ENCODE measurements at regions not wholly inside any gene's neighbourhood (a gene's known extent, or its start where the extent isn't known, plus 50 kb on each side); places are given as distances from the start of the nearest gene placed in this dataset.

DNA sequence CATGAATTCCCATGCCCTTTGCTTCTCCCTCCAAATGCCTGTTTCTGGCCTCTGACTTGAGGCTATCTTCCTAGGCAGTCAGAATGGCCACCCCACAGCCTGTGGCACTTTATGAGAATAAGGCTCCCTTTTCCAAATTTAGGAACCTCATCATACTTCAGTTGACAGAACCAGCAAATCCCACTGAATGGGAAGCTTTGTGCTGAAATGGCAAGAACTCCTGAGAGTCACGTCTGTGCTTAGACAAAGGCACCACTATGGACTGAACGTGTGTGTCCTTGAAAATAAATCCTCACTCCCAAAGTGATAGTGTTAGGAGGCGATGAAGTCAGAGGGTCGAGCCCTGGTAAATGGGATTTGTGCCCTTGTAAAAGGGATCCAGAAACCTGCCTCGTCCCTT is 559.9 kb upstream of the SOX11 start:
- Histone ChIP-seq H3K9me3 (no peaks in the 10 kb centered on the region), H3K4me3 (no peak overlapping the region), H3K27me3 (no peaks in the 10 kb centered on the region), H3K27ac (no peak overlapping the region), H3K4me1 (no peaks in the 10 kb centered on the region), H3K36me3 (ENCODE audit: low read depth, missing control alignments) (no peaks in the 10 kb centered on the region)
- peak; percentile 24 for DNase-seq
- TF ChIP-seq POLR2A (IDR thresholded peaks at IDR 0.05): no peak
- TF ChIP-seq, protein P1, sequence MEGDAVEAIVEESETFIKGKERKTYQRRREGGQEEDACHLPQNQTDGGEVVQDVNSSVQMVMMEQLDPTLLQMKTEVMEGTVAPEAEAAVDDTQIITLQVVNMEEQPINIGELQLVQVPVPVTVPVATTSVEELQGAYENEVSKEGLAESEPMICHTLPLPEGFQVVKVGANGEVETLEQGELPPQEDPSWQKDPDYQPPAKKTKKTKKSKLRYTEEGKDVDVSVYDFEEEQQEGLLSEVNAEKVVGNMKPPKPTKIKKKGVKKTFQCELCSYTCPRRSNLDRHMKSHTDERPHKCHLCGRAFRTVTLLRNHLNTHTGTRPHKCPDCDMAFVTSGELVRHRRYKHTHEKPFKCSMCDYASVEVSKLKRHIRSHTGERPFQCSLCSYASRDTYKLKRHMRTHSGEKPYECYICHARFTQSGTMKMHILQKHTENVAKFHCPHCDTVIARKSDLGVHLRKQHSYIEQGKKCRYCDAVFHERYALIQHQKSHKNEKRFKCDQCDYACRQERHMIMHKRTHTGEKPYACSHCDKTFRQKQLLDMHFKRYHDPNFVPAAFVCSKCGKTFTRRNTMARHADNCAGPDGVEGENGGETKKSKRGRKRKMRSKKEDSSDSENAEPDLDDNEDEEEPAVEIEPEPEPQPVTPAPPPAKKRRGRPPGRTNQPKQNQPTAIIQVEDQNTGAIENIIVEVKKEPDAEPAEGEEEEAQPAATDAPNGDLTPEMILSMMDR (IDR thresholded peaks at IDR 0.05): no peak
- WGBS, 2 donors: 47 to 66% methylated on average over 5 of the region's 5 CpGs
- intact Hi-C loops (cut with DNase I; ENCODE audit: low total_unique reads): no loop called here

DNA sequence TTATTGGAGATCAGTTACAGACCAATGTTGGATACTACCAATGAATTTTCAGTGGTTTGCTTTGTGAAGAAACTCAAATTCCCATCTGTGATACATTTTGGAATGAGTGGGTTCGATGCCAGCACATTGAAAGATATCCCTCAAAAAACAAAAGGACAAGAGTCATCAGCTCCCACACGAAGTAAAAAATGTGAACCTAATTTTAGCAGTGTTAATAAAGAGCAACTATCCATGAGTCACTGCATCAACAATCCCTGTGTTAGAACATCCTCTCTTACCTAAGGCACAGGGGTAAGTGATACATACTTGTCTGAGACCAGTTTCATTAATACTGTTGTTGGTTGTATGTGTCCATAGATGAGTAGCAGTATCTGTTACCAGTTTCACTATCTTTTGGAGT is 551.8 kb upstream of the SOX11 start:
- H3K4me1 ChIP-seq: no peaks in the 10 kb centered on the region
- 54% methylated on average over 2 of the region's 2 CpGs for WGBS, 2 donors
- no peaks in the 10 kb centered on the region for H3K27me3 ChIP-seq
- H3K4me3 ChIP-seq: no peak overlapping the region
- H3K36me3 ChIP-seq (ENCODE audit: low read depth, missing control alignments): no peaks in the 10 kb centered on the region
- H3K27ac ChIP-seq: no peak overlapping the region
- H3K9me3 ChIP-seq: no peaks in the 10 kb centered on the region
- no peak for TF ChIP-seq POLR2A (IDR thresholded peaks at IDR 0.05)
- TF ChIP-seq, protein P1 (IDR thresholded peaks at IDR 0.05): no peak
- no peak for DNase-seq
- intact Hi-C loops (cut with DNase I; ENCODE audit: low total_unique reads): no loop called here

DNA sequence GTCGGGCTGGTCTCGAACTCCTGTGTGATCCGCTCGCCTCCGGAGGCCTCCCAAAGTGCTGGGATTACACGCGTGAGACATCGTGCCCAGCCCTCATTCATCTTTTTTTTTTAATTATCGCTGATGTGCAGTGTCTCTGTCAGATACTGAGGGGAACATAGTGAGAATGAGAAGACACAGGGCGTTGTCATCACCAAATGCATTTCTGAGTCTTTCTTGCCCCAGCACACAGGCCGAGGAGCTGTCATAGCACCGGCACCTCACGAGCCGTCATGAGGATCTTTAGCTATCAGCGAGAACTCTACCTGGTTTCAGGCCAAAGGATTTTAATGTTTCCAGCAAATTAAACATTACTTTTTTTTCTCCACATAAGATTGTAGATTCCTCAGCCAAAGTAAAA is 548.0 kb upstream of the SOX11 start:
- no peaks in the 10 kb centered on the region for H3K36me3 ChIP-seq (ENCODE audit: low read depth, missing control alignments)
- no peak for TF ChIP-seq POLR2A (IDR thresholded peaks at IDR 0.05)
- TF ChIP-seq, protein P1 (IDR thresholded peaks at IDR 0.05): no peak
- intact Hi-C loops (cut with DNase I; ENCODE audit: low total_unique reads): no loop called here
- H3K27me3 ChIP-seq: no peaks in the 10 kb centered on the region
- DNase-seq: no peak
- 85 to 92% methylated on average over 15 of the region's 15 CpGs for WGBS, 2 donors
- no peak overlapping the region for H3K27ac ChIP-seq
- H3K4me3 ChIP-seq: no peak overlapping the region
- no peaks in the 10 kb centered on the region for H3K4me1 ChIP-seq
- H3K9me3 ChIP-seq: no peaks in the 10 kb centered on the region

DNA sequence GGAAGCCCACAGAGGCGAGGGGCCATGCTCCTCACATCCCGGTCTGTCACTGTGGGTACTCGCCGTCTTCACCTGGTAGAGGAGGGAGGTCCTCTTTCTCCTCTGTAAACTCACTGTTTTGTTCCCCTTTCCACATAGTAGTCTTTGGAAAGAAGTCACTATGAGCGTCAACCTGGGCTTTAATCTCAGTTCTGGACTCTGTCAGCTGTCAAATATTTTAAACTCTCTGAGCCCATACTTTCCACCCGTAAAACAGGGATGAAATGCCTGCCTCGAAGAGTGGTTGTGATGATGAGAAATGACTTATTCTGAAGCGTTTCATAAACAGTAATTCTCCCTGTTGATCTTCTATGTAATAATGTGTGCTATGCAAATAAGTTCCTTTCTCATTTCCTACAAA is 547.1 kb upstream of the SOX11 start:
- no peaks in the 10 kb centered on the region for H3K27me3 ChIP-seq
- no peaks in the 10 kb centered on the region for H3K36me3 ChIP-seq (ENCODE audit: low read depth, missing control alignments)
- no peak overlapping the region for H3K27ac ChIP-seq
- no peak overlapping the region for H3K4me3 ChIP-seq
- WGBS, 2 donors: 80 to 85% methylated on average over 8 of the region's 8 CpGs
- intact Hi-C loops (cut with DNase I; ENCODE audit: low total_unique reads): no loop called here
- no peak for TF ChIP-seq POLR2A (IDR thresholded peaks at IDR 0.05)
- TF ChIP-seq, protein P1 (IDR thresholded peaks at IDR 0.05): no peak
- H3K4me1 ChIP-seq: no peaks in the 10 kb centered on the region
- DNase-seq: no peak
- no peaks in the 10 kb centered on the region for H3K9me3 ChIP-seq

DNA sequence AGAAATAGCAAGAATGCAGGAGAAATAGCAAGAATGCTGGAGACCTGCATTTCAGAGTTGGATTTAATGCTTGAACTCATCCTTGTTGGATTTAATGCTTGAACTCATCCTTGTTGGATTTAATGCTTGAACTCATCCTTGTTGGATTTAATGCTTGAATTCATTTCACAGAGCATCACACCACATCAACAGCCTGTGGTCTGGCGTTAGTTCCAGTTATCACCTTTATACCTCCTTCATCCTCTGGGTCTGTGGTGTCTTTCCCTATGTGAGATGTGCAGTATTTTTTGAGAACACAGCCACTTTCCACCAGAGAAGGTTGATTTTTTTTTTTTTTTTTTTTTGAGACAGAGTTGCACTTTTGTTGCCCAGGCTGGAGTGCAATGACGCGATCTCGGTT is 546.4 kb upstream of the SOX11 start:
- Histone ChIP-seq H3K4me3 (no peak overlapping the region), H3K27ac (no peak overlapping the region), H3K36me3 (ENCODE audit: low read depth, missing control alignments) (no peaks in the 10 kb centered on the region), H3K9me3 (no peaks in the 10 kb centered on the region), H3K27me3 (no peaks in the 10 kb centered on the region), H3K4me1 (no peaks in the 10 kb centered on the region)
- 97 to 98% methylated on average over 4 of the region's 4 CpGs for WGBS, 2 donors
- TF ChIP-seq, protein P1 (IDR thresholded peaks at IDR 0.05): no peak
- TF ChIP-seq POLR2A (IDR thresholded peaks at IDR 0.05): no peak
- intact Hi-C loops (cut with DNase I; ENCODE audit: low total_unique reads): no loop called here
- DNase-seq: no peak
